A172 (cell line): ENCODE measurements at regions not wholly inside any gene's neighbourhood (a gene's known extent, or its start where the extent isn't known, plus 50 kb on each side); places are given as distances from the start of the nearest gene placed in this dataset.
"Not testable (repeated sequence)": the region's sequence is repeated elsewhere in the genome, so short reads cannot be mapped to it uniquely, and the experiment has no call there.

Experiments
- DNase-seq: peaks from one replicate; pipeline ENCODE4 v3.0.0-alpha.2; 2015; ENCODE audit warnings: low spot score

GRCh38 chr22:49676783-49677494 is 150.7 kb downstream of the BRD1 start:
- no peak for DNase-seq

GRCh38 chr22:49676230-49676629 is 151.4 kb downstream of the BRD1 start:
- no peak for DNase-seq

GRCh38 chr22:49674479-49675050 is 153.1 kb downstream of the BRD1 start:
- DNase-seq = no peak

GRCh38 chr22:49673048-49673447 is 154.6 kb downstream of the BRD1 start:
- no peak for DNase-seq

- no peak for DNase-seq
Observed at GRCh38 chr22:49672014-49672516, 155.6 kb downstream of the BRD1 start.

- DNase-seq = no peak
Observed at GRCh38 chr22:49671331-49672013, 156.2 kb downstream of the BRD1 start.

- no peak for DNase-seq
Observed at GRCh38 chr22:49670456-49671330, 157.0 kb downstream of the BRD1 start.

GRCh38 chr22:49669969-49670455 is 157.7 kb downstream of the BRD1 start:
- DNase-seq = not testable (repeated sequence)

- DNase-seq = not testable (repeated sequence)
Observed at GRCh38 chr22:49669427-49669968, 158.2 kb downstream of the BRD1 start.

GRCh38 chr22:49668402-49668801 is 159.3 kb downstream of the BRD1 start:
- DNase-seq = no peak

- no peak for DNase-seq
Observed at GRCh38 chr22:49667236-49667635, 160.4 kb downstream of the BRD1 start.

GRCh38 chr22:49666146-49666809 is 161.4 kb downstream of the BRD1 start:
- no peak for DNase-seq

GRCh38 chr22:49664891-49665290 is 162.8 kb downstream of the BRD1 start:
- no peak for DNase-seq

GRCh38 chr22:49664371-49664881 is 163.2 kb downstream of the BRD1 start:
- no peak for DNase-seq

GRCh38 chr22:49663823-49664222 is 163.8 kb downstream of the BRD1 start:
- no peak for DNase-seq

GRCh38 chr22:49663311-49663711 is 164.4 kb downstream of the BRD1 start:
- DNase-seq = no peak

GRCh38 chr22:49662681-49663080 is 165.0 kb downstream of the BRD1 start:
- DNase-seq = no peak

- DNase-seq = no peak
Observed at GRCh38 chr22:49660794-49661781, 166.6 kb downstream of the BRD1 start.

GRCh38 chr22:49660321-49660720 is 167.4 kb downstream of the BRD1 start:
- DNase-seq = no peak
